Suppressor macrophage (primary cell): ENCODE measurements at regions not wholly inside any gene's neighbourhood (a gene's known extent, or its start where the extent isn't known, plus 50 kb on each side); places are given as distances from the start of the nearest gene placed in this dataset.
"Not testable (repeated sequence)": the region's sequence is repeated elsewhere in the genome, so short reads cannot be mapped to it uniquely, and the experiment has no call there.

Source experiments
- DNase-seq, 4 experiments: peaks; one replicate each; pipeline ENCODE4 v3.0.0-alpha.2; 2020 to 2022

DNA sequence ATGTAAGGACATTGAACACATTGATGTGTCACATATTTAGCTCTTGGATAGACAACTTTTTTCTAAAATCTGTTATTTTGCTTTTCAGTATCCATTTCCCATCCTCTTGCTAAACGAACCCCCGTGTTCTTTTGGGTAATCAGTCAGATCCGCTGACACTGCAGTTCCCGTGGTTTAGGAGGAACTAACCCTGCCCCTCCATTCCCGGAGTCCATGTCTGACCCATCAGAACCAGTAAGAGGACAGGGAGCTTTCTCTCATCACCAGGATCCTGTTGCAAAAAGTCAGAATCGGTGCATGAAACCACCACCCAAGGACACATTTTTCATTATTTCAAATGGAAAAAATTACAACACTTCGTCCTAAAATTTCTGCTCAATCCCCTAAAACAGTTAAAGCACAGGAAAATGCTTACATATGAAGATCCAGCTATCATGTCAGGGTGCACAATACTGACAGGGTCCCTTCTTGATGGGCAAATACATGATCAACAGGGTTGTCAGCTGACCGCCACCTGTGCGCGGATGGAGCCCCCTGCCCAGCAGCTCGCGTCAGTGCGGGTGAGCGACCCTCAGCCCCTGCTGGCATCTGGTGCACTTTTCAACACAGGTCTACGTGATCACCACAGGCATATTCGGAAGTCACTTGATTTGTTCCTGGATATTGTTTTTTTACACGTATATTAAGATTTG, 276.8 kb downstream of the ADGRD1 start:
- DNase-seq = peak in 3 of 4 experiments; percentile 29 to 44 (median 35)

DNA sequence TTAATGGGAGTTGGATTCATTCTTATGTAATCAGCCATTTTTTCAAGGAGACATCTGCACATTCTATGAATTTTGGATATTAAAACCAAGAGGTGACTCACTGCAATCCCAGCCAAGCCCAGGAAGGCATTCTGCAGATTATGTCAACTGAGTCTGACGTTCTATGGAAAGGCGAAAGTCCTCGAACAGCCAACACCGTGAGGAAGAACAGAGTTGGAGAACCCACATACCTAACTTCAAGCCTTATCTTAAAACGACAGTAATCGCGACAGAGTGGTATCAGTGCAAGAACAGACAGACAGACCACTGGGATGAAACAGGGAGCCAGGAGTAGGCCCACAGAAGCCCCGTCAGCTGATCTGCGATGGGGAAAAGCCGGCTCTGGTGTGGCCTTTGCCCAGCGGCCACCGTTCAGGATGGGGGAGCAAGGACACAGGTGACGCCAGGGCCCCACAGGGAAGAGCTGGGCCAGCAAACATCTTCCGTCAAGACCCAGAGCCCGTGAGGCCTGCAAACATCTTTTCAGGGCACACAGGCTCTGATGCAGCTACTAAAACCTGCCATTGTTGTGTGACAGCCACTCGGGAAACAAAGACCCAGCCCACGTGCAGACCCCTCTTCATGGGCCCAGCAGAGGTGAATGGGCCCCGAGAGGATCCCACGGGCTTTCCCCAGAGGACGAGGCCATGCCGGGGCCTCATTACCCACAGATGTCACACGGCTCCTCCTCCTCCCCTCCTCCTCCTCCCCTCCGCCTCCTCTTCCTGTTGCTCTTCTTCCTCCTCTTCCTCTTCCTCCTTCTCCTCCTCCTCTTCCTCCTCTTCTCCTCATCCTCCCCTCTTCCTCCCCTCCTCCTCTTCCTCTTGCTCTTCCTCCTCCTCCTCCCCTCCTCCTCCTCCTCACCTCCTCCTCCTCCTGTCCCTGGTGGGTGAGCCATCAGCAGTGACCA, 277.6 kb downstream of the ADGRD1 start:
- no peak for DNase-seq

DNA sequence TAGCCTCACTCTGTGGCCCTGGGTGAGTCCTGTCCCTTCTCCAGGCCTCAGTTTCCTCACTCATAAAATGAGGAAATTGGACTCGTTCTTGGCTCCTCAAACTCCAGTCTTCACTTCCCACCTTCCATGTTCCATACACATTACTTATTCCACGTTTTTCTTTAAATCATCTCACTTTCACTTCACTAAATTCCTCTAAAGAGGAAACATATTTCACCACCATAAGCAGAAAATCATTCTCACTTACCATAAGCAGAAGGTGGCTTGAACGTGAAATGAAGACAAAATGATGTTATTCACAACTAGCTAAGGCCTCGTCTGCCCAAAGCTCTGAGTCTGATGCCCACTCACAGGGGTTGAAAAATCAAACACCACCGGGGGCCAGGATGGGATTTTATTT, 278.3 kb downstream of the ADGRD1 start:
- peak in 3 of 4 experiments; percentile 9 to 74 (median 68) for DNase-seq

DNA sequence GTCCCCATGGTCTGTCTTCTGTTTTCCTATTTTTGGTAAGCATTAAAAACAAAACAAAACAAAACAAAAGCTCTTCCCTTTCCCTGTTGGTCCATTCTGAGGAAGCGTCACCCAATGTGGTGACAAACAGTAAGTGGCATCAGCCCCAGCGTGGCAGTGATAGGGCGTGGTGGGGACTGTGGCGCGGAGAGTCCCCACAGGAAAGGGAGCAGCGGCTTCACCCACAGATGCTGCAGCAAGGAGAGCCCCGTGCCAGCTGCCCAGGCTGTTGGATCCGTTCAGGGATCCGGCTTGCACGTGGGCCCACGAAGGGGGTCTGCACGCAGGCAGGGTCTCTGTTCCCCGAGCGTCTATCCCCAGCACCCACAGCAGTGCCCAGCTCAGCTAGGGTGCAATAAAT, 279.2 kb downstream of the ADGRD1 start:
- DNase-seq = not testable (repeated sequence)

DNA sequence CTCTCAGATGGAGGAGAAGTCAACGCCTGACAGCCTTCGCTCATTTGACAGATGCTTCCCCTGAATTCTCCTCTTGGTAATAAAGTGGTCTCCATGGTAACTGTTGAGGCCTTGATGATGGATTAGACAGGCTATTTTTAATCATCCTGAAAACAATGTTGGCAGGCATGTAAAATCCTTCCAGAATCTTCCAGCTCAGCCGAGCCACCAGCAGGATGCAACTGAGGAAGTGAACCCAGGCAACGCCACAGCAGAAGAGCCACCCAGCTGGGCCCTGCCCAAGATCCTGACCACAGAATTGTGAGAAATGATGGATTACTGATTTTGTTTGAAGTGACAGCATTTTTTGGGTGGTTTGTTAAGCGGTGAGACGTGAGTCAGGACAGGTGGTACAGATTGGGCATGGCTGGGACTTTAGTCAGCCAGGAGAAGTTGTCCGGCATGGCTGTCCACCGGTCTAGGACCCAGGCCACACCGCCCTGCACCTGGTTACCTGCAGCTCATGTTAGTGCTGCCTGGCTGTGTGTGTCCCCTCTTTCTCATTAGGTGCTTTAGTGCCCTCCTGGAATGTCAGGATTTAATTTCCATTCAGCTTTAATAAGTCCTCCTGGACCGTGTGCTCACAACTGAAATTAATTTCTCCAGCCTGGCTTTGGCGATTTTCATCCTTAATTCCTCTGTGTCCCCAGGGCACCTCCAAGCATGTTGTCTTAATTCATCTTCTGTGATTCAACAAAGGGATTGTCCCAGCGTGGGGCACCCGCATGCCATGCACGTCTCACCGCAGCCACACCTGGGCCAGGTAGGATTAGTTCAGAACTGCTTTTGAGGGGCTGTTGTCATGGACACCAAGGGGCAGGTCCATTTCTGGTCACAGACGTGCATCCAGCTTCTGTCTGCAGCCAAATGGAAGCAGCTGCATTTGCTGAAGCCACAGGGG, 280.4 kb downstream of the ADGRD1 start:
- not testable (repeated sequence) for DNase-seq

DNA sequence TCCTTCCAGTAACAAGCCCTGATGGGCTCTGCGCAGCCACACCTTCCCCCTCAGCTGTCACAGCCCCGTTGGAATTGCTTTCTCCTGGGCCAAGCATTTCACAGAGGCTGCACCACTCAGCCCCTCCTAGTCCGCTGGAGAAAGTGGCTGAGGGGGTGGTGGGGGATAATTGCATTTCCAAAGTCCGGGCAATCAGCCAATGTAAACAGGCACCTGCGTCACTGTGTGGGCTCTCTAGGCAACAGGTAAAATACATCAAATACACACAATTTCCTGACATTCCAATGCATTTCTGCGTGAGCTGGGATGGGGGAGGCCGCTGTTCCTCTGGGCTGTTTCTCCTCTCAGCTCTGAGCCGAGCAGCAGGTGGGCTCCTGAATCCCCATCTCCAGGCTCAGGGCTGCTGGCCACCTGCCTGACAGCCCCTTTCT, 281.1 kb downstream of the ADGRD1 start:
- DNase-seq = not testable (repeated sequence)

DNA sequence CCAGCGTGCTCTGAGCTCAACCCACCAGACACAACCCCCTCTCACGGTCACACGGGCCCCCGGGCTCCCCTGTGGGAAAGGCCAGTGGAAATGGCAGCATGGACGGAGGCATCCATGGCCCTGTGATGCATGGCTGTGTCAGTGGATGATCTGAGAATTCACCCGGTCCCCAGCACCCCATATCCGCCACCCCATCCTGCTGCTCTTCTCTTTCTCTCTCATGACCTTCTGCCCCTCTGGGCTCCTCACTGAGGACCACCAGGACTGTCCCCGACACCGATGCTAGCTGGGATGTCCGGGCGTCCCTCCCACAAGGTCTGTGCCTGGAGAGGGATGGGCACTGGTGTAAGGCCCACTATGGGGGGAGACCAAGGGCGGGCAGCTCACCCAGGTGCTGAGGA, 282.2 kb downstream of the ADGRD1 start:
- no peak for DNase-seq

DNA sequence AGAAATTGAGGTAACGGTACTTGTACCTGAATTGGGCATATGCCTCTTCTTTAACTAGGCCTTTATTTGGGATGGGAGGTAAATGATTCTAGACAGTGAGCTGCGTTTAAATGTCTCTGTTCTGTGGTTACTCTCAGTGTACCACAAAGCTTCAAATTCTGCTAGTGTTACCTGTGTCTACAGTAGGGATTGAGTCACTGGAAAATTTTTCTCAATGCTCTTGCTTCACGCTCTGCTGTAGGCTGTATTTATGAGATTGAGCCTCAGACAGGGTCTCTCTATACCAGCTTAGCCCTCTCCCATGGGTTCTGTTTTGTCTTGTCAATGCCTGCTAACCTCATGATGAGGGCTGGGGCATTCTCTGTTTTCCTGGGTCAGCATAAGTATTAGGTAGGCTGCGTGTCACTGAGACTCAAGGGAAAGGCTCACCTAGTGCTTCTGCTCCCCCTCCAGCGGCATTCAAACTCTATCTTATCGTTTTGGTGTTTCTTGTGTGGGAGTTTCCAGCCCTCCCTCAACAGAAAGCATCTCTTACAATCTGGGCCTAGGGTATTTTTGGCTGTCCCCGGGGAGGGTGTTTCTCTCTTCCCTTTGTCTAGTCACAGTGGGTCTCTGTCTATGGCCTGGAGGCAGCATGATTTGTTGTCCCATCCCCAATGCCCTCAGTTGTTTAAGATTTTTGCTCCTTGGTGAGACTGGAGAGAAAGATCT, 285.8 kb downstream of the ADGRD1 start:
- DNase-seq = no peak

DNA sequence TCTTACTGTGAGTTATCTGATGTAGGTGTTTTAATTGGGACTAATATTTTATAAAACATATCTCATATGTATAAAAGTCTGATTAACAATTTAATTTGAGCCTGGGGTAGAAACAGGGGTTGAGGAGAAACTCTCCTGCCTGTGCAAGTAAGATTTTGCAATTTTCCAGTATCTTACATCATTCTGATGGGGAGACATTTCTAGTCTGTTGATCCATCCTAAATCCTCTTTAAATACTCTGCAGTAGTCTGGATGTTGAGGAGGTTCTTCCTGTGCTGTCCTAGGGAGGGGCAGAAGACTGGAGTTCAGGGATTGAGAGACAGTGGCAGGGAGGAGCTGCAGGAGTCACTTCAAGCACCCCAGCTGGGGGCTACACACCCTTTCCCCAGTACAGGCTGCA, 287.8 kb downstream of the ADGRD1 start:
- no peak for DNase-seq

DNA sequence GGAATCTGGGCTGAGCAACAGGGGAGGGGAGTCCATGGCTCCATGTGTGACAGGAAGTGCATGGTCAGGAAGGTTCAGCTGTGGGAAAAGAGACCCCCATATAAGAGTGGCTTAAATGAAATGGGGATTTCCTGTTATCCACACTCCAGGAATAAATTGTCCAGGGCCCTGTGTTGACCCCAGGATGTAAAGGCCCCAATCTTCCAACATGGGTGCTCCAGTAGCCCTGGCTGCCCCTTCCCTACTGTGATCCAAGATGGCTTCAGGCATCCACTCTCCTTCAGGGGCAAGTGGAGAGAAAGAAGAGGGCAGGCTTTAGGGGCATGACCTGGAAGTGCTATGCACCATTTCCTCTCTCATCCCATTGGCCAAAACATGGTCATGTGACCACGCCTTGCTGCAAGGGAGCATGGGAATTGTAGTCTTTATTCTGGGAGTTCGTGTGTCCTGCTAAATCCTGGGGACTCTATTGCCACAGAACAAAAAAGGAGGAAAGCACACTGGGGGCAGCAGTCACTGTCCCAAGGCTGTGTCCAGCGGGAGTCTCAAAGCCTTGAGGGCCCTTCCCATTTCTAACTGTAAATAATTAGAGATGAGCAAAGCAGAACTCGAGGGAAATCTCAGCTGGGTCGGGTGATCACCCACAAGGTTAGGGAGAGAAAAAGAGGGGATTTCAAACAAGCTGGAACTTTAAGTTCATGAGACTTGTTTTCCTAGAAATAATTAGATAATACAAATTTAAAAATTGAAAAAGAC, 289.2 kb downstream of the ADGRD1 start:
- DNase-seq = peak in 3 of 4 experiments; percentile 35 to 43 (median 41)

DNA sequence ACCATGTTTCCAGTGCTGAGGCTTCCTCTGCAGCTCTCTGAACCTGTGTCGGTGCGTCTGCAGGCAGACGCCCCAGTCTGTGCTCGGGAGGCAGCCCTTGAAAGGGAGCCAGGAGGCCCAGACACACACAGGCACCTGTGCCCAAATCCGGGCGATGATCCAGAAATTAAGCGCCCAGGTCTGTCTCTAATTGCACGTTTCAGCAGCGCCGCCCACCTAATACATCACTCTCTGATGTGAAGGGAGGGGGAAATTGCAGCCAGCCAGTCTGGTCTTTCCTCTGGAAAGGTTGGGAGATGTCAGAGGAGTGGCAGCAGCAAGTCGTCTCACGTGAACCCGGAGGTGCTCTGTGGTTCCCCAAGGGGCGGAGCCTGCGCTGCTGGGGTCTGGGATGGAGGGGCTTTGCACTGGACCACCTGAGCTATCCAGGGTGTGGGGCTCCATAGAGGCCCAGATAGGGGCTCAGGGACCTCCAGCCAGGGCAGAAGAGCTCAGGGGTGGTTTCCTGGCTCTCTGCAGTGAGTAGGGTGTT, 290.5 kb downstream of the ADGRD1 start:
- DNase-seq = not testable (repeated sequence)

DNA sequence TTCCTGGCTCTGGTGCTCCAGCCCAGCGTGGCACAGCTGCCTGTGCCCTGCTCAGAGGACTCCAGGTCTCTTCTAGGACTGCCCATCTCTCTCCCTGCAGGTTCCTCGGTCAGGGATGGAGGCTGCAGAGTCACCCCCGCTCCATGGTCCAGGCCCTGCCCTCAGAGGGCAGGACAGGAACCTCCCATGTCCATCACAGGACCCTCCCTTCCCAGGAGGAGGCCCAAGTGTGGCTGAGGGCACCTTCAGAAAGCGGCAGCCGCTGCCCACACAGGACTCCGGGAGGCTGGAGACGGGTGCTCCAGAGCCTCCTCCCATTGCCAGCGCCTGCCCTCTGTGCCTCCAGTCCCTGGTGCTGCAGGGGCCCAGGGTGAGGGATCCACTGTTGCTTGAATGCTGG, 291.5 kb downstream of the ADGRD1 start:
- DNase-seq = not testable (repeated sequence)

DNA sequence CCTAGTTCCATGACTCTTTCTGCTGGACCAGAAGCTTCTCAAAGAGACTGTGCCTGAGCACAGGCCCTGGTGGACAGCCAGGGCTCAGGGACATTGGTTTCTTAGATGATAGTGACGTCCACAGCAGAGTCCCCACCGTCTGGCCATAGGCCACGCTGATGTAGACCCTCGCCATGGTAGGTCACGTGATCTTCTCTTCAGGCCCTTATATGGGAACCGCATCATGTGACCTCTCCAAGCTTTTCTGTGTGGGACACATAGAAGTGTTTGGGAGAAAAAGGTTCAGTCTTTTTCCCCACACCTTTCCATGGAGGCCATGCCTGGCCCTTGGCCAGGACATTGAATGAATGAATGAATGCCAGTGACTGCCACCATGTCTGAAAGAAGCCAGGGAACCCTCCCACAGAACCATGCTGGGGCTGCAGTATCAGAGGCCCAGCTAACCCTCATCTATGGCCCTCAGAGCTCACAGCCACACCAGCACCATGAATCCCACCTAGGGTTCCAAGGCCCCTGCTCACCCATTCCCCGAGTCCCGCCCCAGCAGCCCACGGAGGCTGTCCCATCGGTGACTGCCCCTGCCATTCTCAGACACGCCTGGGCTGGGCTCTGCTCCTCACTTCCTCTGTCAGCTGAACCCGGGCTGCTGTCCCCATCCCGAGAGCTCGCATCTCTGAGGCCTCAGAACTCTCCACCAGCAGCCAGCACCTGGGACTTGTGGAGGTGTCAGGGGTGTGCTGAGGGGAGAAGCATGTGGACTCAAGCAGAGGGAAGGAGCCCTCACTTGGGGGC, 292.1 kb downstream of the ADGRD1 start:
- no peak for DNase-seq

DNA sequence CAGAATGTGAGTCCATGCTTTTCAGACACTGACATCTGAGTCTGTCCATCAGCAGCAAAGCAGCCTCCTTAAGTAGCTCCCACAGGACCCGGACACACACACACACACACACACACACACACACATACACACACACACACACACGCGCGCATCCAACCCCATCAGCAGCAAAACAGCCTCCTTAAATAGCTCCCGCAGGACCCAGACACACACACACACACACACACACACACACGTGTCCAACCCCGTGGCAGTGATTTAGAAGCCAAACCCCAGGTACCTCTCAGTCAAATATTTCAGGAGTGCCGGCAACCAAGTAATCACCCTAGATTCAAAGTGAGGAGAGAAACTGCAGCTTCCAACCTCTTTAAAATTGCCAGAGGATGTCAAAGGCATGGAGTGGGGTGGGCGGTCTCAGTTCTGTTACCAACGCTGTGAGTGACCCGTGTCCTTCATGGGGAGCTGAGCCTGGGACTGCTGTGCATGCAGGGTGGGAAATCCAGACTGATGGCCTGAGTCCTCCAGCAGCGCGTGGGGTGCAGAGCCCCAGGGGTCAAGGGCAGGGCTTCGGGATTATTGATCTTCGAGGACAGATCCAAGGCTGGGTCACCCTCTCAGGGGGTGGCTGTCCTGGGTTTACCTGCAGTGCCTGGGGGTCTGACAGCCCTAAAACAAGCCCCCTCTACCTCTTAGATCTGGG, 293.5 kb downstream of the ADGRD1 start:
- DNase-seq = not testable (repeated sequence)

DNA sequence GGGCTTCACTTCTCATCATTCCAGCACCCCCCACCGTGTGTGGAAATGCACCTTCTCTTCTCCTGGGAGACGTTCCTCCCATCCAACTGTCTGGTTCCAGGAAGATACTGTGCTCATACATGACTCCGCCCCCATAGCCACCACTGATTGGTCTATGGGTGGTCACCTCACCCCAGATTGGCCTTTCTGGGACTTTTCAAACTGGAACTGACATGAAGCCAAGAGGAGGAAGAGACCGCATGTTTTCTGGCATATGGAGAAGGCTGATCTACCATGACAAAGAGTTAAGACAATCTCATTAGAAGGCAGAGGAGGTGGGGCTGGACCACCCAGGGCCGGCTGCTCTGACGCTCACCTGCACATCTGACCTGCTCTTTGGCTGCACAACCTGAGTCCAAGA, 294.2 kb downstream of the ADGRD1 start:
- not testable (repeated sequence) for DNase-seq

DNA sequence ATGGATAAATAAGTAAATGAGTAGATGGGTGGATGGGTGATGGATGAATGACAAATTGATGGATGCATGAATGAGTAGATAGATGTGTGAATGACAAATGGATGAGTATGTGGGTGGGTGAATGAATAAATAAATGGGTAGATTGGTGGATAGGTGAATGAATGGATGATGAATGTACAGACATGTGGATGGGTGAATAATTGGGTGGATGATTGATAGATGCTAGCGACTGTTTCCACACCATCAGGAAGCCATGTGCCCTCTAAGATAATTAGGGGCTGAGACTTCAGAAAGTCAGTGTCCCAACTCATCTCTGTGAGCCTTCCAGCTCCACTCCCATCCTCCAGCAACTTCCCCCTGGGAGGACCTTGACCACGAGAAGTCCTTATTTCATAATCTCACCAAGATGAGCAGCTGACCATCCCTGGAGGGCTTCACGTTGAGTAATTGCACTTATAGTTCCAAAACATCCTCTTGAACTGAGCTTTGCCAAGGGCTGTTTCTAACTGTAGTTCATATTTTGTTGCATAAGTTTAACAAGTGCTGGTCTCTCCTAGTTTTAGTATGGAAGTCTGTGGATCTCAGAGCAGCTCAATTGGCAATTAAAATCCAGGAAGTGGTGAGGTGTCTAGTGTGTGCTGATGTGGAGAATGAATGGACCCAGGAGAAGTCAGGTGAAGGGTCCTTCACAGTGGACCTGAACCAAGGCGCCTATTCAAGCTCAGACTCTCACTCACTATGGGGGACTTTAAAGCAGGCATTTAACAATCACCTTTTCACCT, 295.7 kb downstream of the ADGRD1 start:
- DNase-seq = peak; percentile 31 to 48 (median 44)

DNA sequence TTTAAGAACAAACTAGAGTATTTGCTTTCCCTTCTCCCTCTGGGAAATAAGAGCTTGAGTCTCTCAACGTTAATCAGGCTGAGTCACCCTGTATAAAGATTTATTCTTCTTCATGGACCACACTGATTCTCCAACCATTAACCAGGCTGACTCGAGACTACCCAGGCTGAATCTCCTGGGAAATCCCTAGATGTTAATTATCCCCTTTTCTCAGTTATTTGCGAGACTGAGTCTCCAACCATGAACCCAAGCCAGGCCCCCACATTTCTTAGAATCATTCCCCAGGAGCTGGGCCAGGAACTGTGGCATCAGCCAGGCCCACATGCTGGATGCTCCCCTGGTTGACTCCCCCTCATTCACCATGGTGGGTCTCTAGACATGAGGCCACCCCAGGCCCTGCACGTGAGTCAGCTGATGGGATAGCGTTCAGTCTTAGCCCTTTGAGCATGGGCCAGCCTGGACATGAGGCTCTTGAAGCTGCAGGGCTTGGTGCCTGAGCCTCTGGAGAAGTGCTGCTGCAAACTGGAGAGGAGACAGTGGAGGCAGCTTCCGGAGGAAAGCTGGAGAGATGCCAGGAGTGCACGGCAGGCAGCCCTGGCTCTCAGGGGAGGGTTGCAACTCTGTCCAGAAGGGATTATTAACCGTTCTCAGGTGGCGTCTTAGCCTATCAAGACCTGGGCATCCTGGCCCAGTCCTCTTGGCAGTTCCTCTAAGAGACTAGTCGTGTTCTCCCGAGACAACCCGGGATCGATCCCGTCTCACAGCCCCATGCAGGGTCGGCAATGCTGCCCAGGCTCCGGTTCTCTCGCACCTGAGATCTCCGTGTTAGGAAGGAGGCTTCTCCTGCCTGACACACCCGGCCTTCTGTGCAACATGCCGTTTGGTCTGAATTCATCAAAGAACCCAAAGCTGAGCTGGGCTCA, 296.6 kb downstream of the ADGRD1 start:
- DNase-seq = no peak
